GM21723 (cell line): ENCODE measurements at regions not wholly inside any gene's neighbourhood (a gene's known extent, or its start where the extent isn't known, plus 50 kb on each side); places are given as distances from the start of the nearest gene placed in this dataset.
"Not testable (repeated sequence)": the region's sequence is repeated elsewhere in the genome, so short reads cannot be mapped to it uniquely, and the experiment has no call there.

Source experiments
- ATAC-seq: cut with Tn5 transposase; IDR thresholded peaks from one replicate; pipeline ENCODE4 v1.9.1; 2021; ENCODE audit warnings: mild to moderate bottlenecking, moderate library complexity; ENCODE audit not compliant: unreplicated experiment

DNA sequence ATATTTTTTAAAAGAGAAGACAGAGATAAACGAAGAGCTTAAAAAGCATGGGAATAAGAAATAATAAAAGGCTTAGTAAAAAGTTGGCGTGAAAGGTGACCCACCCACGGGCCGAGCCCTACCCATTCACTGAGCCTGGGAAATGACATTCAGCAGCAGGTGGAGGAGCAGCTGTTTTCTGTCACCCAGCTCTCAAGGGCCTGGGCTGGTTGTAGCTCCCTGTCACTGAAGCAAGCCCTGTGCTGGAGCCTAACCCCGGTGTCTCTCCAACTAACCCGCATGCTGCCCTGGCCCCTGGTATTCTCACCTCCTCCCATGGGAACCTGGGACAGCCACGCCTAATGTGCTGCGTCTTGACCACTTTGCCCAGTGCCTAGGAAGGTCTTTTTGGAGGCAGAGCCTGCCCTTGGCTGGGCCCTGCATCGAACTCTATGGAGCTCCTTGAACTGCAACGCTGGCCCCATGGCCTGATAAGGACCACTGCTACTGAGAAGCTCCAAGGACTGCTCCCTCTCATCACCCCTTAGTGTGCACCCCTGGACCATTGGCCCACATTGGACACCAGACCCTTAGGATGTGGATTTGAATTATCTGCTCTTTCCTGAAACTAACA is 68.8 kb upstream of the IYD start:
- no peak for ATAC-seq

GRCh38 chr6:150301846-150302519 is 66.8 kb upstream of the IYD start:
- ATAC-seq: peak; percentile 72

DNA sequence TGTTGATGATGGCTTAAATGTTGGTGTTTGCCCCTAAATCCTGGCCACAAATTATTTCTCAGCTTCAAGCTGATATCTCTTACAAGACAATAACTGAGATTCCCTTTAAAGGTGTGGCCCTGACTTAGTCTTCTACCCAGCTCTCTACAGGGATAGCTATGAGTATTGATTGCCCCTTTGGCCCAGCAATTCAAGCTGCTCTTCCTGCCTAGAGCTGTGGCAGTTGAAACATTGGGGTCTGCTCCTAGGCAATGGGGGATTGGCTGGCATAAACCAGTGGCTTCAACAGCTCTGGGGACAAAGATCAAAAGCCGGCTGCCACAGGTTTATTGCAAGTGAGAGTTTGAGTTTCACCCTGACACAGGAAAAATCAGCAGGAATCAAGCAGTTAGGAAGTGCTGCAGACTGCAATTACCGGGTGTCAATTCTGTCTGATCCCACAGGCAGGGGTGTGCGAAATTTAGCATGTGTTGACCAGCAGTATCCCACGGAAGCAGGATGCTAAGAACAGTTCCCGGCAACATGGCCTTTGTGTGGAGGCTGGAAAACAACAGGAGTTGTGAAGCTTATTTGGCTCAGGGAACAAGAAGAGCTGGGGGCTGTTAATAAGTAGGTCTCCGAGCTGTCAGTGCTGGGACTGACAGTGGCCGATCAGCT is 66.2 kb upstream of the IYD start:
- no peak for ATAC-seq

- ATAC-seq: no peak
Measured at GRCh38 chr6:150303256-150303655, 65.6 kb upstream of the IYD start.

GRCh38 chr6:150304429-150304828 is 64.4 kb upstream of the IYD start:
- ATAC-seq: no peak

DNA sequence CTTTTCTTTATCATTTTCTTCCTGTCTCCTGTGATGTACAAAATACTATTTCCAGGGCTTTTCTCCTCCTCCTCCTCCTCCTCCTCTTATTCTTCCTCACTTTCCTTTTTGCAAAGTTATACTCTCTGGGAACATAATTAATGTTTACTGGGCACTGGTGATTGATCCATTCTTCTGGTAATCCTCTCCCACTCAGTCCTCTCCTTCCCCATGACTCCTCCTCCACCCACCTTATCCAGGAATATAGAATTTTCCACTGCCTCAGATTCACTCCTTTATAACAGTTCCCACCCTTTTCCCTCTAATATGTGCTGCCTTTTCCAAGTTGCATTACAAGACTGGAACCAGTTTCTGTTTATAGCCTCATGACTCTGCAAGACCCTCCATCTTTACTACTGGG is 62.5 kb upstream of the IYD start:
- ATAC-seq: no peak

- ATAC-seq: no peak
Measured at GRCh38 chr6:150307520-150307919, 61.3 kb upstream of the IYD start.

DNA sequence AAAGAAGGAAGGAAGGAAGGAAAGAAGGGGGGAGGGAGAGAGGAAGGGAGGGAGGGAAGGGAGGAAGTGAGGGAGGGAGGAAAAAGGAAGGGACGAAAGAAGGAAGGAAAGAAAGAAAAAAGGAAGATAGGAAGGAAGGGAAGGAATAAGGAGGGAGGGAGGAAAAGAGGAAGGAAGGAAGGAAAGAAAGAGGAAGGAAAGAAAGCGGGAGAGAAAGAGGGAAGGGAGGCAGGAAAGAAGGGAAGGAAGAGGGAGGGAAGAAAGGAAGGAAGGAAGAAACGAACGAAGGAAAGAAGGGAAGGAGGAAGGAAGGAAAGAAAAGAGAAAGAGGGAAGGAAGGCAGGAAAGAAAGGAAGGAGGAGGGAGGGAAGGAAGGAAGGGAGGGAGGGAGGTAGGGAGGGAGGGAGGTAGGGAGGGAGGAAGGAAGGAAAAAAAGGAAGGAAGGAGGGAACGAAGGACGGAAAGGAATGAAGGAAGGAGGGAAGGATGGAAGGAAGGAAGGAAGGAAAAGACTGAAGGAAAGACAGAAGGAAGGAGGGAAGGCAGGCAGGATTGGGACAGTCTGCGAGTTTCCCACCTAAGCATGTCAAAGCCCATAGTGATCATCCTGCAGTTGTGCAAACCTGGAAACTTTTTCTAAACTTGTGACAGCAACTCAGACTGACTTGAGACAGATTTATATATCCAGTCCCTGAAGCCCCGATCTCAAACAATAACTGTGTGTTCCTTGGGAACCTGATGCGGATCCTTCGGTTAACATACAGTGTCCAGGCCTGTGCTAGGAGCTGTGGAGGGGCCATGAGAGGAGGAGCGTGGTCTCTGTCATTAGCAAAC is 59.8 kb upstream of the IYD start:
- ATAC-seq: no peak

DNA sequence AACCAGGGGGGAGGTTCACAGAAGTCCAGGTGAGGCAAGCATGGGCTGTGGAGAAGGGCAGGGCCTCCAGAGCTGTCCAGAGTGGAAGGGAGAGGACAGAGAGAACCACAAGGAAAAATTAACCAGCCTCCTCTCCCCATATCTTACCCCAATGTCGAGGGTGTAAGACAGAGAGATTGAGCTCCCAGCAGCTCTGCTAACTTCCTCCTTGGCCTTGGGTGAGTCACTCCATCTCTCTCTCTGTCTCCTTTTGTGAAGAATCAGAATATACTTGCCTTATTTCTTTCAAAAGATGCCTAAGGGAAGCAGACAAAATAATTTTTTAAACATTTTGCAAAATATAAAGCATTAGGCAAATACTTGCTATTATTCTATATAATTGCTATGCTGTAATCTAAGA is 58.3 kb upstream of the IYD start:
- ATAC-seq: no peak

DNA sequence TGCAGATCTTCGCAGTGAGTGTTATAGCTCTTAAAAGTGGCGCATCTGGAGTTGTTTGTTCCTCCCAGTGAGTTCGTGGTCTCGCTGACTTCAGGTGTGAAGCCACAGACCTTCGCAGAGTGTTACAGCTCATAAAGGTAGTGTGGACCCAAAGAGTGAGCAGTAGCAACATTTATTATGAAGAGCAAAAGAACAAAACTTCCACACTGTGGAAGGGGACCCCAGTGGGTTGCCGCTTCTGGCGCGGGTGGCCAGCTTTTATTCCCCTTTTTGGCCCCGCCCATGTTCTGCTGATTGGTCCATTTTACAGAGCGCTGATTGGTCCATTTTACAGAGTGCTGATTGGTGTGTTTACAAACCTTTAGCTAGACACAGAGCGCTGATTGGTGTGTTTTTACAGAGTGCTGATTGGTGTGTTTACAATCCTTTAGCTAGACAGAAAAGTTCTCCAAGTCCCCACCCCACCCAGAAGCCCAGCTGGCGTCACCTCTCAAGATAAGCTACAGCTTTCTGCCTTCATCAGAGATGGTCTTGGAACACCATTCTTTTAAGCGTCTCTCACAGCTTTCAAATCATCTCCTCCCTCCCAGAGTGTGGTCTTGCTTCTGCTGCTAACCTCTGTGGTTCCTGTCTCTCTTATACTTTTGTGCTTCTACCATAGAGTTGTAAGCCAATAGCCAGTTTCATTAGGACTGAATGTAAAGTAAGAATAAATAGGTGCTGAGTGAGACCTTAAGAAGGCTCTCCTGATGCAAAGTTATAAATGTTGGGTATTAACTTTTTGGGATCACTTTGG is 57.5 kb upstream of the IYD start:
- not testable (repeated sequence) for ATAC-seq

DNA sequence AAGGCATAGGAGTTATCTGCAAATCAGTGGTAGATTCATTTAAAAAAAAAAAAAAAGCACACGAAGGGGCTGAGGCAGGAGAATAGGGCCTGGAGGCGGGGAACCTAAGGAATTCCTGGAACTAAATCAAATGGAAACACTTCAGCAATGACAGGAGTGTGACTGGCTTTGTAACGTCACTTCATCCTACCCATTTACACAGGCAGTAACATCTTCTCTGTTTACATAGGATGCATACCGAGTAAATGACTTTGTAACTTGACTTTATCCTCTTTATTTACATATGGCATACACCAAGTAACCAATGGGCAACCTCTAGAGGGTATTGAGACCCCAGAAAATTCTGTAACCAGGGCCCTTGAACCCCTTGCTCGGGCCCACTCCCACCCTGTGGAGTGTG is 56.4 kb upstream of the IYD start:
- no peak for ATAC-seq

DNA sequence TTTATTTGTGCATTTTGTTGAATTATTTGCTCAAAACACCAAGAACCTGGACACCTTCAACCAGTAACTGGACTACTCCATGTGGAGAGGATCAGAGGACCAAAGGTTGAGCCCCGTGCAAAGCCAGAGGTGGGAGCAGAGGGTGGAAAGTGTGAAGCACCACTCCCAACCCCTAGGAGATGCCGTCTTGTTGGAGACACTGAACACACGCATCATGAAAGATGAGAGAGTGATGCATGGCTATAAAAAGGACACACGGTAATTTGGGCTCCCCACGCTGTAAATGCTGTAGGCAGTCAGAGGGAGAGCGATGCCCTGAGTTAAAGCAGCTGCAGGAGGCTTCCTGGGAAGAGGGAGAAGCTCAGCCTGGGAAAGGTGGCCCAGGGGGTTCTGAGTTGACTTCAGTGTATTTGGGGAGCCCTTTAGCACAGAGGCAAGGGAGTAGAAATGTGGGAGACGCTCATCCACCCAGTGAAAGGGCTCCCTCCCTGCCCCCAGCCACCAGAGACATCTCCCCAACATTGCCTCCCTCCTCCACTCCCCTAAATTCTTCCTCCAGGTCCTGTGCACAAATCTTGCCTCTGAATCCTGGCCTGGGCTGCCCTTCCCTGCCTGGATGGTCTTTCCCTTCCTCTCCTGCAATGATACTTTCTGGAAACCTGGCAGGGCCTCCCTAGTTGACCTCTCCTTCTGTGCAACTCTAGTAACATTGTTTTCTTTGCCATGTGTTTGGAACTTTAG is 55.8 kb upstream of the IYD start:
- ATAC-seq: no peak

DNA sequence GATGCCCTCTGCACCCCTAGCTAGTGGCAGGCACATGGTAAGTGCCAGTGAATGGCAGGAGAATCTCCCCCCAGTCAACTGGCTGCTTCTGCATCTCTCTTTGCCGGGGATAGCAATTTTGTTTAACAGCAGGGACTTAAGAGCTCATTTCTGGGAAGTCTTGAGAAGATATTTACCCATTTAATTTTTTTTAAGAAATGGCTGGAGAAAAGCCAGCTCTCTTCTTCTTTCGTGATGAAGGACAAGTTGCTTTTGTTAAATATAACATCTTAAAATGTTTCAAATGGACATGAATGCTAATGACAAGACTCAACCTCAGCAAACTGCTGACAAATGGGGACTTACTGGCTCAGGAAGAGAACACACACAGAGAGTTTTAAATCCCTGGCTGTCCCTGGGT is 55.0 kb upstream of the IYD start:
- no peak for ATAC-seq

DNA sequence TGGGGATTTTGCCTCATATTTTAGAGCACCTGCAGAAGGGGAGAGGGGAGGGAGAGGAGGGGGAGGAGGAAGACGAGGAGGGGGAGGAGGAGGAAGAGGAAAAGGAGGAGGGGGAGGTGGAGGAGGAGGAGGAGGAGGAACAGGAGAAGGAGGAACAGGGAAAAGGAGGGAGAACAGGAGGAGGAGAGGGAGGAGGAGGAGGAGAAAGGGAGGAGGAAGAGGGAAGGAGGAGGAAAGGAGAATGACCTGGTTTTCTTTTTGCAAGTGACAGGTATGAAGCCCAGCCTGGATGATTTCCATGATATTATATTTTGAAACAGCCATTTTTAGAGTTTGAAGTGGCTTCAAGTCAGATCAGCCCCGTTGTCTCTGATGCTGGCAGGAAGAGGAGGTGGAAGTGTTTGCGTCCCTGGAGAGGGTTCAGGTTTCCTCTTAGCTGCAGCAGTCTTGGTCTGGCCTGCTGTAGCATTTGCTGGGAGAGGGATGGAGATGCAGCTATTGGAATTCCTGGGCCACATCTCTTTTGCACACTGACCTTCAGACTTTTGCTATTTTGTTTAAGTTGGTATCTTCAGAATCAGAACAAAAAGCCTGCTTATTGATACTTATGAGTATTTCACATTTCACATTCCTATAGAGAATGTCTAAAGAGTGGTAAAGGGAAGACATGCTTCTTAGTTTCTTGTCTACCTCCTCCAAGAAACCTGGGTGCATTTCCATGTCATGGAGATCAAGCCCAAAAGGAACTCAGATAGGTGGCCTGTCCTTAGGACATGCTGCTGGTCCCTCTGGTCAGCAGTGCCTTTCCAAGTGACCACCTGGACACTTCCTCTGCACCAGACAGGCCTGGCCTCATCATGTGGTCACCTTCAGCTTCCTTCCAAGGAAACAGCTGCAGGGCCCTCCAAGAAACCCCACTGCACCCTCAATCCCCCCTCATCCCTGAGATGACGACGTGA is 54.3 kb upstream of the IYD start:
- ATAC-seq: no peak

DNA sequence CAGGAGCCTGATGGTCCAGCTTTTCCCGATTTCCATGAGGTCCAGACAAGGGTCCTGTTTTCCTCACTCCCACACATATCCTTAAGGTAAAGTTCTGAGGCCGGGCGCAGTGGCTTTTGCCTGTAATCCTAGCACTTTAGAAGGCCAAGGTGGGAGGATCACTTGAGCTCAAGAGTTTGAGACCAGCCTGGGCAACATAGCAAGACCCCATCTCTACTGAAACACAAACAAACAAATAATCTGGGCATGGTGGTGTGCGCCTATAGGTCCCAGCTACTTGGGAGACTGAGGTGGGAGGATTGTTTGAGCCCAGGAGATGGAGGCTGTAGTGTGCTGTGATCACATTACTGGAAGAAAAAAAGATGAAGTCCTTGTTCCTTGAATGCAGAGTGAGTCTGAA is 53.2 kb upstream of the IYD start:
- no peak for ATAC-seq

DNA sequence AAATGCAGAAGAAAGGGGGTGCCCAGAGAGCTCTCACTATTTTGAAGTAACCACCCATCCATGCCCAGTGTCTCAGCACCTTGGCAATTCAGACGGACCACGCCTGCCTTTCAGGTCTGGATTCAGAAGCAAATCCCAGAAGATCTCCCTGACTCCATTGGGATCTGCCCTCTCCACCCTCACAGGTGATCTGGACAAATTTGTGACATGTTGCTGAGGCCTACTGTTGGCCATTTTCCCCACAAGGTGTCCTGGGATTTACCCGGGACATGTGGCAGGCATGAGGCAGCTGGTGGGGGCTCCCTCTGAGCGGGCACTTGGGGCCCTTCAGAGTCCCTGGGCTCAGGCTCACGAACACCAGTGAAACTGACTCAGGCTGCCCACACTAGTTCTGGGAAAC is 51.9 kb upstream of the IYD start:
- no peak for ATAC-seq
